NB4 (cell line): ENCODE measurements at regions not wholly inside any gene's neighbourhood (a gene's known extent, or its start where the extent isn't known, plus 50 kb on each side); places are given as distances from the start of the nearest gene placed in this dataset.

ENCODE experiments used
- DNase-seq: peaks from one replicate; pipeline ENCODE4 v3.0.0; 2010; ENCODE audit warnings: low read depth
- H3K4me3 ChIP-seq: one replicate; pipeline ENCODE4 v1.5.1; 2011; ENCODE audit warnings: mild to moderate bottlenecking, low read depth, low read length, moderate library complexity
- CTCF ChIP-seq: IDR thresholded peaks from one replicate; pipeline ENCODE4 v1.5.1; 2012; ENCODE audit warnings: low read depth, low read length
- MAX ChIP-seq: IDR thresholded peaks from 2 replicates; pipeline ENCODE4 v1.6.1; 2011; ENCODE audit warnings: low read depth, low read length
- MYC ChIP-seq: IDR thresholded peaks from 2 replicates; pipeline ENCODE4 v1.6.1; 2011; ENCODE audit warnings: low read depth, low read length
- POLR2A ChIP-seq: IDR thresholded peaks from 2 replicates; pipeline ENCODE4 v1.6.1; 2011; ENCODE audit warnings: mild to moderate bottlenecking; ENCODE audit not compliant: insufficient read length; ENCODE audit errors: extremely low read depth

DNA sequence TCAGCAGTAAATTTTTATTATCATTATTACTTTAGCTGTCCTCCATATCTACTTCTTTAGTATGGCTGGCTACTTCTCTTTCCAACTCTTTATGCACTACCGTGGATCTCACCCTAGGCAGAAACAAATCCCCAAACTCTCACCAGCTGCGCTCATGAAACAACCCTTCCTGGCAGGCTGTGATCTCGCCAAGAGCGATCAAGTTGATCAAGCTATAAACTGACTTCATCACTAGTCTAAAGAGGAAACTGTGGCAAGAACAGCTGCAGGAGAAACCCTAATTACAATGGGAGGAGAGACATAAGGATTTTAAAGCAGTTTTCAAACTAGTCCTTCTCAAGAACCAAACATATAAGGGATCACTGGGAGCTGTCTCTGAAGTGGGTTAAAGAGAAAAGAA, 160.5 kb upstream of the PRSS58 start:
- TF ChIP-seq MYC (no peak), CTCF (no peak), MAX (no peak), POLR2A (no peak)
- DNase-seq, result peak; percentile 54
- no peak overlapping the region for H3K4me3 ChIP-seq

DNA sequence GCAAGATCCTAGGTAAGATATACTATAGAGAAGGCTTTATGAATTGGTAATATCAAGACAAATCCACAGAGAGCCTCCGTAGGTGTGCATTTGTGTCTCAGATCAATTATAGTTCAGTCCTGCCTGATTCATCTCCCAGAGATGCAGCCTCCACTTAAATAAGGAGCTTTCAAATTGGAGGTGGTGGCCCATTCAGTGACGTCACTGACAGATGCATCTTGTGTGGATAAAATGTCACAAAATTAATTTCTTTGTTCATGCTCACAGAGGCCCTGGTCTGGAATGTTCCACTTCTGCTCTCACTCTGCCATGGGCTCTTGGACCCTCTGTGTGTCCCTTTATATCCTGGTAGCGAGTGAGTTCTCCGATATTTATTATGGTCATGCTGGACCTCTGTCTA, 157.1 kb upstream of the PRSS58 start:
- H3K4me3 ChIP-seq, result no peak overlapping the region
- DNase-seq, result no peak
- no peak for TF ChIP-seq POLR2A
- TF ChIP-seq MYC, result no peak
- no peak for TF ChIP-seq MAX
- no peak for TF ChIP-seq CTCF

DNA sequence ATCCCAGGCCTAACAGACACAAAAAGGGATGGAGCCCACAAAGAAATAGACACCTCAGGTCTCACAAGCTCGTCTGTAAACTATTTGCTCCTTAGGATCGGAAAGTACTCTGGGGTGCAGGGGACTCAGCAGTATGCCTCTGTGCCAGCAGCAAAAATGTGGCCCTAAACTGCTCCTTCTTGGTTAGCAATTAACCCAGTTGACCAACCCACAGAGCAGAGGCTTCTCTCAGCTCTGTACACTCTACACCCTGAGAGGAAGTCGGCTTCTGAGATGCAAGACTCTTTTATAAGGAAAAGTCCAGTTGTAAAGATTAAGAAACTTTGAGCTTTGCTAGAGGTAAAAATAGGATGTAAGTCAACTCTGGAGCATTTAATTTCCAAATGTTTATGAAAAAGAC, 156.3 kb upstream of the PRSS58 start:
- TF ChIP-seq MYC (no peak), CTCF (no peak), POLR2A (no peak), MAX (no peak)

GRCh38 chr7:142413280-142414000, 155.6 kb upstream of the PRSS58 start:
- no peak overlapping the region for H3K4me3 ChIP-seq
- no peak for TF ChIP-seq MYC
- TF ChIP-seq MAX, result no peak
- no peak for TF ChIP-seq POLR2A
- TF ChIP-seq CTCF, result no peak
- DNase-seq, result no peak

More for the DNA sequence above, 156.3 kb upstream of the PRSS58 start:
- DNase-seq, result no peak
- no peak overlapping the region for H3K4me3 ChIP-seq

DNA sequence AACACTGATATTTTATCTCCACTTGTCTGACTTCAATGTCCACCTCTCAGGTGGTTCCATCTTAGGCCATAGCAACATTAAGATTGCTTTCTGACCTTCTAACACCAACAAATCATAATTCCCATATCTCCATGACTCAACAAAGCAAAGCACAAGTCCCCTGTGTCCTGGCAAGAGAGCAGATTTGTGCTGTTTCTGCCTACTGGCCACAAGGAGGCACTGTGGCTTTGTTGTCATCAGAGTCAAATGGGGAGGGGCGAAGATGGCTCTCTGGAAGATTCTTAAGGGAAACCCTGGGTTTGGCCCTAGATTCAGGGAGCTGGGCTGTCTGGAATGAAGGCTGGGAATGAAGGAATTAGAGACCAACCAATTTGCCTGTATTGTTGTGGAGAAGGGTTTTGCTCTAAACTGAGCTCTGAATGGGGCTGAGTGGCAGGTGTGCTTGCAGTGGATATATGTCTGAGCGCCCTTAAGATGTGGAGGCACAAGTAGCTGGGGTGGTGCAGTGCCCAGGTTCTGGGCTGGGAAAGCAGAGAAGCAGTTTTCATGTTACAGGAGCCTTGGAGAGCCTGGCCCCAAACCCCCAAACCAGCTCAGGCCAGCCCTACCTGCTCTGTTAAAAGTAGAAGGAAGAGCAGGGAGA, 154.8 kb upstream of the PRSS58 start:
- TF ChIP-seq CTCF (peak; percentile 98), MYC (no peak), MAX (no peak), POLR2A (no peak)
- no peak overlapping the region for H3K4me3 ChIP-seq
- peak; percentile 80 for DNase-seq
